GM18858 (cell line): ENCODE measurements at regions not wholly inside any gene's neighbourhood (a gene's known extent, or its start where the extent isn't known, plus 50 kb on each side); places are given as distances from the start of the nearest gene placed in this dataset.
"Not testable (repeated sequence)": the region's sequence is repeated elsewhere in the genome, so short reads cannot be mapped to it uniquely, and the experiment has no call there.

Source experiments
- ATAC-seq: cut with Tn5 transposase; IDR thresholded peaks from one replicate; pipeline ENCODE4 v1.9.1; 2021; ENCODE audit not compliant: unreplicated experiment

DNA sequence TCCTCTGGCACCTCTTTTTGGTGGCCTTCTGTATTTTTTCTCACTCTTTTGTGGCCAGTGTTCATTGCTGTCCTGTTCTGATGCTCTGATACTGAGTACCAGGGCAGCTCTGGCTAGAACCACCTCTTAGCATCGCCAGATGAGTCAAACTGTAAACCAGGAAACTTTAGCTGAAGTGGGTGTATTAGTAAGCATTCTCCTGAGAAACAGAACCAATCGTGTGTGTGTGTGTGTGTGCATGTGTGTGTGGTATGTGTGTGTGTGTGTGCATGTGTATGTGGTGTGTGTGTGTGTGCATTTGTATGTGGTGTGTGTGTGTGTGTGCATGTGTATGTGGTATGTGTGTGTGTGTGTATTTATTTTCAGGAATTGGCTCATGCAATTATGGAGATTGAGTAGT lies 166.3 kb upstream of the SKOR2 start:
- no peak for ATAC-seq

- ATAC-seq, result no peak
These were observed 164.4 kb upstream of the SKOR2 start for GRCh38 chr18:47415881-47416280.

DNA sequence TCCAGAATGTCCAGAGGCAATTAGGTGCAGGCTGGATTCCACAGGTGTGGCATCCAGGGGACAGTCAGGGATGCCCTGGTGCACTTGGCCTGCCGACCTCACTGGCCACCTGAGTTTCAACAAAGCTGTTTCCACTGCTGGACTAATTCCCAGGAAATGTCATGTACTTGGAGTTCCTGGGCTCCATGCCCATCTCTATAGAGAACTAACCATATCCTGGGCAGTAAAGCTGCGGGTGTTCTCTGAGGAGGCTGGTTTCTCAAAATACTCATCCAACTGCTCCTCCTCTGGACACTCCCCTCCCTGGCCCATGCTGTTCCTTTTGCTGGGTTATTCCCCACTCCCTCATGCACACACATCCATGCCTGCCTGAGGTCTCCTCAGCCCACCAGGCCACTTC lies 161.9 kb upstream of the SKOR2 start:
- ATAC-seq, result no peak

DNA sequence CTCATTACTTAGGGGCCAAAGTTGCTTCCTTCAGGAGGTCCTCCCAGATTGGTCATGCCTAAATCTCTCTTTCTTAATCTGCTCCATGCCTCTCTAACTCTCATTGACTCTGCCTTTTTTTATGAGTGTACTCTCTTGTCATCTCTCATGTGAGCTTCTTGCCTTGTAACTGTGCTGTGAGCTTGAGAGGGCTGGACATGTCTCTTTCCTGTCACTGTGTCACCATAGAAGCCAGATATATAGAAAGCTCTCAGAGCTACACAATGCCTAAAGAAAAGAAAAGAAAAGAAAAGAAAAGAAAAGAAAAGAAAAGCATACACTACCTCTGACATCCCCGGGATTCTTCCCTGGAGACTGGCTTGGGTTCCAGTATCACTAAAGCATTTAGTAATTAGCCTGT lies 161.5 kb upstream of the SKOR2 start:
- no peak for ATAC-seq

- ATAC-seq, result no peak
These were observed 159.7 kb upstream of the SKOR2 start for GRCh38 chr18:47411159-47411558.

- no peak for ATAC-seq
These were observed 158.7 kb upstream of the SKOR2 start for GRCh38 chr18:47410139-47410538.

DNA sequence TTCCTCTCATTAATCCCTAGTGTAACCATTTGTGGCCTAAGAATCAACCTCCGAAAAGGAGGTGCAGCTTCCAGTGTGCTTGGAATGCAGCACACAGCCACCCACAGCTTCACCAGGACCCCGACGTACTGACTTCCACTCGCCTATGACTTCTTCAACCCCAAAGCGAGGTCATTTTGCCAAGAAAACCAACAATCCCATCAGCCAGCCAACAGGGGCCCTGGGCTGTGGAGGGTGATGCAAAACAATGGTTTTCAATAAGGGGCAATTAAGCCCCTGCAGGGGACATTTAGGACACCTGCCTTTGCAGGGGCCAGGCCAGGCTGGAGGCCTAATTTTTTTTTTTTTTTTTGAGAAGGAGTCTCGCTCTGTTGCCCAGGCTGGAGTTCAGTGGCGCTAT lies 158.1 kb upstream of the SKOR2 start:
- no peak for ATAC-seq

- ATAC-seq, result no peak
These were observed 156.3 kb upstream of the SKOR2 start for GRCh38 chr18:47407736-47408135.

DNA sequence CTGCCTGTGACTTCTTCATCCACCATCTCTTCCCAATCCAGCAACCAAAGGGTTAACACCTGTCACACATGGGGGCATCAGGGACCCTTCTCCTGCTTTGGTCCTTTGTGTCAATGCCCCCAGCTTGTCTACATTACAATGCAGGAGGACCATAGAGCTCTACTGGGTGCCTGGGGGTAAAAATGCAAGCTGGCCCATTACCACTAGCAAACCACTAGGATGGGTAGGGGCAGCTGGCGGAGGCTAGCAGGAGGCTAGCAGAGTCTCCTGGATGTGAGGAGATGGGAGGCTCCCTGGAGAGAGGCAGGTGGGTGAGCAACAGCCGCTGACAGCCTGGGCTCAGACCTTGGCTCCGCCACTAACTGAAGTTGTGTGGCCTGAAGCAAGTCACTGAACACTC lies 153.4 kb upstream of the SKOR2 start:
- ATAC-seq, result no peak

DNA sequence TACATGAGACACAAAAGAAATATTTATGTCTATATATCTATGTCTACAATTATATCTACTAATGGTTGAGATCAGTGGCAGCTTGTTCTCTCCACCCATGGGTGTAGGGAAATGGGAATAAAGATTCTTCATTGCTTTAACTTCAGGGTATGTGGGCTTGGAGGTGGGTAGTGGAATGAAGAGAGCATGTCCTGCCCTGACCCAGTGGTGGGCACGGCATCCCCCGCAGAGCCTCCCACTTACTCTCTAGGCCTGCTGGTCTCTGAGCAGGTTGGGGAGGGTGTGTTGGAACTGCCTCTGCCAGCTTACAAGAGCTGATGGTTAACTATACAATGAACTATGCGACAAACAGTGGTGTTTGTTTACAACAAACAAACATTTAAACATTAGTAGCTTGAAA lies 152.5 kb upstream of the SKOR2 start:
- no peak for ATAC-seq

DNA sequence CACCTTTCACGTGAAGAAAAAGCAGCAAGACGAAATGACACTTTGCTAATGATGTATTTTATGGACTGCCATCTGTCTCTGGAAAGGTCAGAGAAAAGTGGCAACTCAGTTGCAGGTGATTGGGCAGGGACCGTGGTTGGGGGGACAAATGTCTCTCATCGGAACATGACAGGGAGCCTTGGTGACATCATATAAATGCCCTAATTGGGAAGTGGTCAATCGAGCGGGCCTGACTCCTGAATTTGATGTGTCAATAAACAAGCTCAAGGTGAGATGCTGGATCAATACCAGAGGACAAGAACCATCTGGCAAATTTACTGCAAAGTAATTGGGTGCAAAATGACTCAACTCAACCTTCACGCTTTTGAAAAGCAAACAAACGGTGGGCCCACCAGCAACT lies 151.9 kb upstream of the SKOR2 start:
- no peak for ATAC-seq

- no peak for ATAC-seq
These were observed 148.0 kb upstream of the SKOR2 start for GRCh38 chr18:47399475-47399874.

- ATAC-seq, result no peak
These were observed 146.3 kb upstream of the SKOR2 start for GRCh38 chr18:47397671-47398319.

DNA sequence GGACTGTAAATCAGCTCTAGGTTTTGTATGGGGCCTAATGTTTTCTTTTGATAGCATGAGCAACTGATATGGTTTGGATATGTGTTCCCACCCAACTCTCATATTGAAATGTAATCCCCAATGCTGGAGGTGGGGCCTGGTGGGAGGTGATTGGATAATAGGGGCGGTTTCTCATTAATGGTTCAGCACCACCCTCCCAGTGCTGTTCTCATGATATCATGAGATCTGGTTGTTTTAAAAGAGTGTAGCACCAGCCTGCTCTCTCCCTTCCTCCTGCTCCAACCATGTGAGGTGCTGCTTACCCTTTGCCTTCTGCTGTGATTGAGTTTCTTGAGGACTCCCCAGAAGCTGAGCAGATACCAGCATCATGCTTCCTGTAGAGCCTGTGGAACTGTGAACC lies 140.2 kb upstream of the SKOR2 start:
- no peak for ATAC-seq

- no peak for ATAC-seq
These were observed 139.1 kb upstream of the SKOR2 start for GRCh38 chr18:47390410-47391024.

DNA sequence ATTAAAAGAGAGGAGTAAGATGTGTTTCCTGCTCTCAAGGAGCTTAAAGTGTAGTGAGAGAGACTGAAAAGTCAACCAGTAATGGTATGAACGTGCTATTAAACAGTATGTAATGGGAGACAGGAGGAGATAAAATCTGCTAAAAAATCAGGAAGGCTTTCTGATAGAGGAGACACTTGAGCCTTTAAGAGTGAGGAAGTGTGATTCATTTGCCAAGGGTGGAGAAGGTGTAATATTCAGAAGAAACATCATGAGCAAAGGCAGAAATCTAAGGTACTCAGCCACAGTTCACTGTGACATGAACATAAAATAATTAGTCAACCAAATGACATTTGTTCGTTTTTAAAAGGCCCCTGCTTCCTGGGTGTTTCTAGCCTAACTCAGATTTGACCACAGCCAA lies 137.8 kb upstream of the SKOR2 start:
- no peak for ATAC-seq

DNA sequence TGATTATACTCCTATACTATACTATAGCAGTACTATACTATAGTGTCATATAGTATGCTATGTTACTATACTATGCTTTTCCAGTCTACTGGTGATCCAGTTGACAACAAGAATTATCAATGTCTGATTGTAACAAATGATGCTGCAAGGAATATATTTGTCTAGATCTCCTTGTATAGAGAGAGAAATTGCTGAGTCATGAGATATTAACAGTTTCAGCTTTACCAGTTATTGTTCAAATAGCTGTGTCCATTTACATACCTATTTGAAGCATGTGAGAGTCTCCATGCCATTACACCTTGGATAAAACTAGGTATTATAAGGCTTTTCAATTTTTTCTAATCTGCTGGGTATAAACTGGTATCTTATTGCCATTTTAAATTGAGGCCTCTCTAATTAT lies 136.4 kb upstream of the SKOR2 start:
- ATAC-seq, result no peak

DNA sequence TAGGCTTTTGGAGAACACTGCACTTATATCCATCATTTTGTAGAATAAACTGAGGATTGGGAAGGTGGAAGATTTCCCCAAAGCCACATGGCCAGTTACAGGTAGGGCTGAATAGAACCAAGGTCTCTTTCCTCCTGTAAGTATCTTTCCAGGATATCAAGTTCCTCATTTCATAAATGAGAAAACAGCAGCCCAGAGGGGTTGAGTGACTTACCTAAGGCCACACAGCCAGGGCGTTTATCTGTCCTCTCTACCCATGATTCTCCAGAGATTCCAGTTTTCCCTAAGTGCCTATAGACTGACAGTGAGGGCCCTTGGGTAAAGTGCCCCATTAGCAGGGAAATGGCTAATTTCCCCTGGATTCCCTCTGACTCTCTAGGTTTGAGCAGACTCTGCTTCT lies 132.3 kb upstream of the SKOR2 start:
- no peak for ATAC-seq

- ATAC-seq, result no peak
These were observed 130.6 kb upstream of the SKOR2 start for GRCh38 chr18:47381975-47382570.

- ATAC-seq, result no peak
These were observed 128.7 kb upstream of the SKOR2 start for GRCh38 chr18:47380153-47380552.

DNA sequence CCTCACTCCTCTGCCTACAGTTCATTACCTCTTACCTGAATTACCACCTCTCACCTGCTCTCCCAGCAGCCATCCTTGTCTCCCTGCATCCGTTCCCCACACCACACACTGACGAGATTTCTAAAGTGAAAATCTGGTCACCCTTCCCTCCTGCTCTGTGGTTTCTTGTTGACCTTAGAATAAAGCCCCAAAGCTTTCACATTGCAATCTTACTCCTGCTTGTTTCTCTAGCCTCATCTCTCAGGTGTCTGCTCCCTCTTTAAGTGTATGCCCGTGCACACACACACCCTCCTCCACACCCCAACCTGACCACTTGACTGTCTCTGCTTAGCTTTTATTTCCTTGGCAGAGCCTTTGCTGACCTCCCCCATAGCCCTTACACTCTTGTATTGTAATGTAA lies 122.0 kb upstream of the SKOR2 start:
- ATAC-seq, result no peak

GRCh38 chr18:47370052-47370451 lies 118.6 kb upstream of the SKOR2 start:
- no peak for ATAC-seq

GRCh38 chr18:47354061-47354460 lies 102.6 kb upstream of the SKOR2 start:
- ATAC-seq, result not testable (repeated sequence)
